Neuronal stem cell (in vitro differentiated cells): ENCODE measurements at regions not wholly inside any gene's neighbourhood (a gene's known extent, or its start where the extent isn't known, plus 50 kb on each side); places are given as distances from the start of the nearest gene placed in this dataset.

ENCODE experiments used
- DNase-seq: peaks from one replicate; pipeline ENCODE4 v3.0.0-alpha.2; 2013; ENCODE audit warnings: low spot score
- H2AFZ ChIP-seq: one replicate; pipeline ENCODE4 v1.6.1; 2013; ENCODE audit warnings: mild to moderate bottlenecking, low read length, inconsistent platforms
- H2AK5ac ChIP-seq: 2 replicates; pipeline ENCODE4 v1.6.1; 2013; ENCODE audit warnings: low read depth, mild to moderate bottlenecking, inconsistent platforms, low read length, moderate library complexity, mixed read lengths
- H2BK120ac ChIP-seq: 2 replicates; pipeline ENCODE4 v1.6.1; 2013; ENCODE audit warnings: low read depth, mild to moderate bottlenecking, inconsistent platforms, low read length, moderate library complexity, mixed read lengths
- H2BK12ac ChIP-seq: one replicate; pipeline ENCODE4 v1.6.1; 2013; ENCODE audit warnings: low read length, inconsistent platforms
- H2BK15ac ChIP-seq: 2 replicates; pipeline ENCODE4 v1.6.1; 2013; ENCODE audit warnings: mild to moderate bottlenecking, low read length, inconsistent platforms, mixed read lengths
- H2BK5ac ChIP-seq: one replicate; pipeline ENCODE4 v1.6.1; 2013; ENCODE audit warnings: inconsistent platforms, mild to moderate bottlenecking, low read length, moderate library complexity
- H3K14ac ChIP-seq: one replicate; pipeline ENCODE4 v1.6.1; 2013; ENCODE audit warnings: low read length, inconsistent platforms
- H3K18ac ChIP-seq: 2 replicates; pipeline ENCODE4 v1.6.1; 2013; ENCODE audit warnings: low read length, inconsistent platforms
- H3K23ac ChIP-seq: 2 replicates; pipeline ENCODE4 v1.6.1; 2013; ENCODE audit warnings: low read depth, mild to moderate bottlenecking, mixed read lengths, low read length, inconsistent platforms; ENCODE audit not compliant: poor library complexity
- H3K27ac ChIP-seq: replicated peaks from 3 replicates; pipeline ENCODE4 v1.5.1; 2013; ENCODE audit warnings: low read length, inconsistent platforms
- H3K27me3 ChIP-seq, 3 experiments: 2 replicates each; pipeline ENCODE4 v1.6.1; 2013; ENCODE audit warnings: low read length in 3 of 3, mild to moderate bottlenecking in 2 of 3, inconsistent platforms in 1 of 3, low read depth in 1 of 3, mixed read lengths in 1 of 3, moderate library complexity in 1 of 3; ENCODE audit not compliant: control insufficient read depth in 3 of 3, insufficient read depth in 3 of 3
- H3K36me3 ChIP-seq, 2 donors: replicated peaks in 1 of 2; 2 replicates each; pipeline ENCODE4 v1.6.1; 2013; ENCODE audit warnings: low read length in 2 of 2; ENCODE audit not compliant: control insufficient read depth in 2 of 2, insufficient read depth in 2 of 2
- H3K4ac ChIP-seq: 2 replicates; pipeline ENCODE4 v1.6.1; 2013; ENCODE audit warnings: inconsistent platforms, mild to moderate bottlenecking, low read length, moderate library complexity
- H3K4me1 ChIP-seq, 2 donors: 1 replicate in 1 of 2; 2 replicates in 1 of 2; pipeline ENCODE4 v1.6.1; 2013; ENCODE audit warnings: low read length in 2 of 2, low read depth in 1 of 2; ENCODE audit not compliant: control insufficient read depth in 2 of 2, insufficient read depth in 1 of 2
- H3K4me2 ChIP-seq: one replicate; pipeline ENCODE4 v1.6.1; 2013; ENCODE audit warnings: mild to moderate bottlenecking, low read length, inconsistent platforms; ENCODE audit not compliant: insufficient read depth, poor library complexity, severe bottlenecking
- H3K4me3 ChIP-seq, 2 donors: 2 replicates each; pipeline ENCODE4 v1.5.1; 2013; ENCODE audit warnings: low read length in 2 of 2, mild to moderate bottlenecking in 2 of 2, inconsistent platforms in 1 of 2, moderate library complexity in 1 of 2
- H3K79me1 ChIP-seq: one replicate; pipeline ENCODE4 v1.6.1; 2013; ENCODE audit warnings: low read depth, mild to moderate bottlenecking, inconsistent platforms, low read length, moderate library complexity
- H3K9ac ChIP-seq: one replicate; pipeline ENCODE4 v1.6.1; 2013; ENCODE audit warnings: mild to moderate bottlenecking, low read depth, low read length, inconsistent platforms; ENCODE audit not compliant: poor library complexity
- H3K9me3 ChIP-seq, 2 donors: replicated peaks in 1 of 2; 2 replicates each; pipeline versions ENCODE3 to v1.6.1; 2013; ENCODE audit warnings: low read length in 2 of 2, mild to moderate bottlenecking in 2 of 2, inconsistent platforms in 1 of 2, low read depth in 1 of 2, mixed read lengths in 1 of 2, moderate library complexity in 1 of 2; ENCODE audit not compliant: control insufficient read depth in 2 of 2, insufficient read depth in 1 of 2
- H4K8ac ChIP-seq: one replicate; pipeline ENCODE4 v1.6.1; 2013; ENCODE audit warnings: low read depth, mild to moderate bottlenecking, inconsistent platforms, low read length, moderate library complexity
- H4K91ac ChIP-seq: one replicate; pipeline ENCODE4 v1.6.1; 2013; ENCODE audit warnings: low read length, low read depth, mild to moderate bottlenecking, inconsistent platforms; ENCODE audit not compliant: poor library complexity
- WGBS, 2 donors: extraction: QIAGEN DNeasy Blood & Tissue Kit; methylation state at CpG; one replicate each; pipeline ENCODE4 v1.1.7; 2013; ENCODE audit warnings: missing lambda C conversion rate in 2 of 2, mixed read lengths in 1 of 2; ENCODE audit not compliant: insufficient read length in 2 of 2, insufficient replicate concordance in 1 of 2; ENCODE audit errors: extremely low coverage in 2 of 2; 5-methylcytosine and 5-hydroxymethylcytosine counted together

- peaks cover 0 to 1% (median 0%) of the 10 kb centered on the region in 3 experiments for H3K27me3 ChIP-seq
- DNase-seq, result no peak
- no peak overlapping the region for H3K4ac ChIP-seq
- no CpG with 5 or more reads among the region's 11 CpGs for WGBS, 2 donors
- H2AFZ ChIP-seq, result peak overlapping the region; percentile 81
- H3K4me1 ChIP-seq, result peaks cover 4 to 13% of the 10 kb centered on the region in 2 donors
- H2BK15ac ChIP-seq, result no peak overlapping the region
- H3K79me1 ChIP-seq, result no peaks in the 10 kb centered on the region
- H2BK12ac ChIP-seq, result no peak overlapping the region
- no peak overlapping the region for H3K14ac ChIP-seq
- no peak overlapping the region for H4K91ac ChIP-seq
- H3K9me3 ChIP-seq, result peaks cover 0 to 2% of the 10 kb centered on the region in 2 donors
- no peak overlapping the region for H3K18ac ChIP-seq
- H3K4me2 ChIP-seq, result no peak overlapping the region
- H3K23ac ChIP-seq, result no peak overlapping the region
- H3K36me3 ChIP-seq, result no peaks in the 10 kb centered on the region
- no peak overlapping the region for H2BK120ac ChIP-seq
- H3K27ac ChIP-seq, result no peak overlapping the region
- no peak overlapping the region for H3K9ac ChIP-seq
- H4K8ac ChIP-seq, result no peak overlapping the region
- no peak overlapping the region for H2AK5ac ChIP-seq
- no peak overlapping the region for H2BK5ac ChIP-seq
- H3K4me3 ChIP-seq, result no peak overlapping the region
Observed at GRCh38 chr12:68420225-68421010, 88.3 kb upstream of the MDM1 start.

DNA sequence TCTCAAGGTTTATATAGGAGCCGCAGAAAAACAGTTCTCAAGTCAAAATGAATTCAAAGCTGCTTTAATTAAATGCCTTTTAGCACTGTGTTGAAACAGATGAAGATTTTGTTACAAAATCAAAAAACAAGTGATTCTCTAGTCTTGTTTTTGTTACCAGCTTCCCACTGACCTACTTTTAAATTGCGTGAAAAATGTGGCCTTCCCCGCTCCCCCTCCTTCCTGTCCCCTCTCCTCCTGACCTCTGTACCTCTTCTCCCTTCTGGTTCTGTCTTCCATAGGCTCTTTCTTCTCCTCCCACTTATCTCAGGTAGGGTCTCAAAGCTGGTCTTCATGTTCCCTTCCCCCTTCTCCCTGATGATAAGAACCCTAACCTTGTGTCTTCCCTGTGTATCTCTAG is 90.0 kb upstream of the MDM1 start:
- Histone ChIP-seq H3K9me3 (no peaks in the 10 kb centered on the region), H2BK5ac (no peak overlapping the region), H4K8ac (no peak overlapping the region), H3K79me1 (no peaks in the 10 kb centered on the region), H3K36me3 (no peaks in the 10 kb centered on the region), H3K4me2 (no peak overlapping the region), H2AFZ (no peak overlapping the region), H3K27me3 (no peaks in the 10 kb centered on the region), H4K91ac (no peak overlapping the region), H3K9ac (no peak overlapping the region), H2BK15ac (no peak overlapping the region), H3K4ac (no peak overlapping the region), H3K18ac (no peak overlapping the region), H2BK12ac (no peak overlapping the region), H3K4me1 (peaks cover 4 to 11% of the 10 kb centered on the region in 2 donors), H3K27ac (no peak overlapping the region), H2AK5ac (no peak overlapping the region), H3K23ac (no peak overlapping the region), H2BK120ac (no peak overlapping the region), H3K14ac (no peak overlapping the region), H3K4me3 (no peak overlapping the region)
- no peak for DNase-seq
- no CpG with 5 or more reads among the region's 3 CpGs for WGBS, 2 donors

GRCh38 chr12:68422956-68423574 is 90.9 kb upstream of the MDM1 start:
- WGBS, 2 donors, result no CpG with 5 or more reads among the region's 7 CpGs
- no peak overlapping the region for H3K4me3 ChIP-seq
- H3K27me3 ChIP-seq, result no peaks in the 10 kb centered on the region

DNA sequence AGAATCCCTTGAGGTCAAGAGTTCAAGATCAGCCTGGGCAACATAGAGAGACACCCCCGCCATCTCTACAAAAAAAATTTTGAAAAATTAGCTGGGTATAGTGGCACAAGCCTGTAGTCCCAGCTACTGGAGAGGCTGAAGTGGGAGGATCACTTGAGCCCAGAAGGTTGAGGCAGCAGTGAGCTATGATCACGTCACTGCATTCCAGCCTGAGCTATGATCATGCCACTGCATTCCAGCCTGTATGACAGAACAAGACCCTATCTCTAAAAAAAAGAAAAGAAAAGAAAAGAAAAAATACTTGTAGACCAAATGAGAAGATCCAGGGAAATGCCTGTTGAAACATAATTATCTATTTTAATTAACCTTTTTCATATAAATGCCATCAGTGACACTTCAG is 93.8 kb upstream of the MDM1 start:
- Histone ChIP-seq H3K23ac (no peak overlapping the region), H3K14ac (no peak overlapping the region), H2AK5ac (no peak overlapping the region), H3K79me1 (no peaks in the 10 kb centered on the region), H3K36me3 (no peaks in the 10 kb centered on the region), H2BK12ac (no peak overlapping the region), H4K91ac (no peak overlapping the region), H2BK5ac (no peak overlapping the region), H2BK15ac (no peak overlapping the region), H3K27me3 (no peaks in the 10 kb centered on the region), H2BK120ac (no peak overlapping the region), H2AFZ (no peak overlapping the region), H3K18ac (no peak overlapping the region), H3K4ac (no peak overlapping the region), H4K8ac (no peak overlapping the region), H3K4me3 (no peak overlapping the region), H3K4me1 (peaks cover 0 to 4% of the 10 kb centered on the region in 2 donors), H3K27ac (no peak overlapping the region), H3K9ac (no peak overlapping the region), H3K9me3 (no peaks in the 10 kb centered on the region), H3K4me2 (no peak overlapping the region)
- WGBS, 2 donors, result no CpG with 5 or more reads among the region's 2 CpGs
- DNase-seq, result no peak

More at GRCh38 chr12:68422956-68423574, 90.9 kb upstream of the MDM1 start:
- Histone ChIP-seq H2BK5ac (no peak overlapping the region), H2BK12ac (no peak overlapping the region), H2BK120ac (no peak overlapping the region), H3K4me1 (peaks cover 4 to 11% of the 10 kb centered on the region in 2 donors), H3K23ac (no peak overlapping the region), H2AK5ac (no peak overlapping the region), H3K36me3 (no peaks in the 10 kb centered on the region), H3K27ac (no peak overlapping the region), H3K79me1 (no peaks in the 10 kb centered on the region), H3K4me2 (no peak overlapping the region), H3K9ac (no peak overlapping the region), H3K9me3 (no peaks in the 10 kb centered on the region), H4K8ac (no peak overlapping the region), H3K14ac (no peak overlapping the region), H3K4ac (no peak overlapping the region), H2AFZ (no peak overlapping the region), H4K91ac (no peak overlapping the region), H2BK15ac (no peak overlapping the region), H3K18ac (peak overlapping the region; percentile 40)
- no peak for DNase-seq
